ENCODE measurements at regions not wholly inside any gene's neighbourhood (a gene's known extent, or its start where the extent isn't known, plus 50 kb on each side); places are given as distances from the start of the nearest gene placed in this dataset.

DNA sequence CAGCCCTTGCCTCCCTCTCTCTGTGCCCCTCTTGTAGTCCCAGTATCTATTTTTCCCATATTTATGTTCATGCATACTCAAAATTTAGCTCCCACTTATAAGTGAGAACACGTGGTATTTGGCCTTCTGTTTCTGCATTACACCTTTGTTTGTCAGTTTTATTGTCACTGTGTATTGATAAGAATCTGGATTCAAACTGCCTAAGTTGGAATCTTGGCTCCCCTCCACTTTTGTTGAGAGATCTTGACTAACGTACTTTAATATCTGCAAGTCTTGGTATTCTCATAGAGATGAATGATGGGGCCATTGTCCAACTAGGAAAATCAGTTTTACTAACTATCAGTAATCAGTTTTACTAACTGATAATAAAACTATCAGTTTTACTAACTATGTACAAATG is 87.8 kb upstream of the PRMT6 start:
- in situ Hi-C loops (cut with MboI; ENCODE audit: low pct_unique_long_range_greater_than_20kb, low sequenced_read_pairs, unreplicated experiment): no loop called here
- TF ChIP-seq, protein P1, sequence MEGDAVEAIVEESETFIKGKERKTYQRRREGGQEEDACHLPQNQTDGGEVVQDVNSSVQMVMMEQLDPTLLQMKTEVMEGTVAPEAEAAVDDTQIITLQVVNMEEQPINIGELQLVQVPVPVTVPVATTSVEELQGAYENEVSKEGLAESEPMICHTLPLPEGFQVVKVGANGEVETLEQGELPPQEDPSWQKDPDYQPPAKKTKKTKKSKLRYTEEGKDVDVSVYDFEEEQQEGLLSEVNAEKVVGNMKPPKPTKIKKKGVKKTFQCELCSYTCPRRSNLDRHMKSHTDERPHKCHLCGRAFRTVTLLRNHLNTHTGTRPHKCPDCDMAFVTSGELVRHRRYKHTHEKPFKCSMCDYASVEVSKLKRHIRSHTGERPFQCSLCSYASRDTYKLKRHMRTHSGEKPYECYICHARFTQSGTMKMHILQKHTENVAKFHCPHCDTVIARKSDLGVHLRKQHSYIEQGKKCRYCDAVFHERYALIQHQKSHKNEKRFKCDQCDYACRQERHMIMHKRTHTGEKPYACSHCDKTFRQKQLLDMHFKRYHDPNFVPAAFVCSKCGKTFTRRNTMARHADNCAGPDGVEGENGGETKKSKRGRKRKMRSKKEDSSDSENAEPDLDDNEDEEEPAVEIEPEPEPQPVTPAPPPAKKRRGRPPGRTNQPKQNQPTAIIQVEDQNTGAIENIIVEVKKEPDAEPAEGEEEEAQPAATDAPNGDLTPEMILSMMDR (IDR thresholded peaks at IDR 0.05; ENCODE audit: extremely low read depth, insufficient read depth, missing control alignments): no peak
- DNase-seq (ENCODE audit: low spot score): no peak

DNA sequence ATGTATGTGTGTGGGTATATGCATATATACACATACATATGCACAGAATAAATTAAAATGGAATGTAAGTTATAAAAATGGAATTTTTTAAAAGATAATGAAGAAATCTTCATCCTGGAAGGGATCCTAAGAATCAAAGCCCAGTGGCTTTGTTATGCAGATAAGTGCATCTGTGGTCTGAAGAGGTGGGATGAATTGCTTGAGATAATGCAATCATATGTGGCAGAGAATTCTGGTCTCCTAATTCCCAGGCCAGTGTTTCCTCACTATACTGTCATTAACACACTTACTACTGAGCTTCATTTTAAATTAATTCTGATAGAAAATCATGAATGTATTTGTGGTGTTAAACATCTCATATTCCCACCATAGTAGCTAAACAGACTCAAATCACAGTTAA is 86.7 kb upstream of the PRMT6 start:
- no peak for DNase-seq (ENCODE audit: low spot score)
- TF ChIP-seq, protein P1 (IDR thresholded peaks at IDR 0.05; ENCODE audit: extremely low read depth, insufficient read depth, missing control alignments): no peak
- in situ Hi-C loops (cut with MboI; ENCODE audit: low pct_unique_long_range_greater_than_20kb, low sequenced_read_pairs, unreplicated experiment): no loop called here

DNA sequence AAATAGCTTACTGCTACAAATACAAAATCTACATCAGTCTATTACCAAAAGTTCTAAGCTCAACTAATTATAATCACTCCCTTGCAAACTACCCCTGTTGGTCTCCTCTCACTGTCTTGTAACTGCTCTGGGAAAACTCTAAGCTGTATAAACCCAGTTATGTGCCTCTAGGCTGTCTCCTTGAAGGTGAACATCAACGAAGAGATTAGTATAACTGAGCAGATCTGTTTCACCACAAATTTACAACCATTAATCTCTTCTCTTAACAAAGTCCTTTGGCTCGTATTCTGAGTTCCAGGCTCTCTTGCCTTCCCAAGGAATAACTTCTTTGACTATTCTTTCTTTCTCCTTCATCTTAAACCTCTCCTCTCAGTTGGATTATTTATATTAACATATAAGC is 84.4 kb upstream of the PRMT6 start:
- TF ChIP-seq, protein P1 (IDR thresholded peaks at IDR 0.05; ENCODE audit: extremely low read depth, insufficient read depth, missing control alignments): no peak
- in situ Hi-C loops (cut with MboI; ENCODE audit: low pct_unique_long_range_greater_than_20kb, low sequenced_read_pairs, unreplicated experiment): no loop called here
- DNase-seq (ENCODE audit: low spot score): no peak

DNA sequence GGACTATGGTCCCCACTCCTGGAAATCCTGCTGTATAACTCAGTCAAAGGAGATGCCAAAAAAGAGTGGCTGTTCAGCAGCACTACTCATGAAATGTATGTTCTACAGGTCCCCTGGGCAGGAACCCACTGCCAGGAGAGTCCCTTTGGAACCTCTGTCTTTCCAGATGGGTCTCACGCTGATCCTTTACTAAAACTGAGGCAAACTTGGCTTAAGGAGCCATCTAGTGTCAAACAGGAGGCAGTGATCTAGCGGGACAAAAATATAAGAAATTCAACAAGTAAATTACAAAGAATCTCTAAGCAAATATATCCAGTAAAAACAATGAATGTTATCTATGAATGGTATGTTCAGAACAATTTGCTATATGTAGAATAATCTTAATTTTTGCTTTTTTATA is 80.5 kb upstream of the PRMT6 start:
- DNase-seq (ENCODE audit: low spot score): no peak
- in situ Hi-C loops (cut with MboI; ENCODE audit: low pct_unique_long_range_greater_than_20kb, low sequenced_read_pairs, unreplicated experiment): no loop called here
- TF ChIP-seq, protein P1 (IDR thresholded peaks at IDR 0.05; ENCODE audit: extremely low read depth, insufficient read depth, missing control alignments): no peak

DNA sequence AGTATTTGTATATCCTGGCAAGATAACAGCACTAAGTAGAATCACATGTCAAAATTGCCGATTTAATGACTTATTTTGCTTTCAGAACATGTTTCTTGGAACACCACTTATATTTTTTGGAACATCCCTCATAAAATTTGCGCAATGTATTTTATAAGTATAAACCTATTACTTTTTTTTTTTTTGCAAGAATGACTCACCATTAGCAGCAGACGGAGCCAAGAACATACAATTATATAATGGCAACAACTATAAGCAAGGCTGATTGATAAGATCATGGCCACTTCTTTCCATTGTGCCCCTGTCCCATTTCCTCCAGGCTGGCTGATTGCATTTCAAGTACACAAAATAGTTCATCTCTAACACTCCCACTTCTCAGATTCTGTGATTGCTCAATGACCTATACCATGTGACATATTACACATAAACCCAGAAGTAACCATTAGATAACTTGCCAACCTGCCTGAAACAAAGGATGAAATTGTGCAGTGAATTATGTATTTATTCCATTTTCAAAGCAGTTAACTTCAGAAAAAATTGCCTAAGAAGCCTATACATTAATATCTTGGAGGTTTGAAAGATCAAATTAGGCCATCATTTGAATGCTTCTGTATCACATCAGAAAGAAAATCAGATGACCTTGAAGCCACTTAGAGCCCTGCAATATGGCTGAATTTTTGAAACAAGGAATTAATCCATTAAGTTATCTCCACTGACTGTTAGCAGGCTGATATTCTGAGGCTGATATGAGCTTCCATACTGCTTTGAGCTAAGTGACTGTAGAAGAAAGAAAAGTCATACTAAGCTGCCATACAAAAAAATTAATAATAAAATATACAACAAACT is 77.8 kb upstream of the PRMT6 start:
- DNase-seq (ENCODE audit: low spot score): no peak
- TF ChIP-seq, protein P1 (IDR thresholded peaks at IDR 0.05; ENCODE audit: extremely low read depth, insufficient read depth, missing control alignments): no peak
- in situ Hi-C loops (cut with MboI; ENCODE audit: low pct_unique_long_range_greater_than_20kb, low sequenced_read_pairs, unreplicated experiment): no loop called here

DNA sequence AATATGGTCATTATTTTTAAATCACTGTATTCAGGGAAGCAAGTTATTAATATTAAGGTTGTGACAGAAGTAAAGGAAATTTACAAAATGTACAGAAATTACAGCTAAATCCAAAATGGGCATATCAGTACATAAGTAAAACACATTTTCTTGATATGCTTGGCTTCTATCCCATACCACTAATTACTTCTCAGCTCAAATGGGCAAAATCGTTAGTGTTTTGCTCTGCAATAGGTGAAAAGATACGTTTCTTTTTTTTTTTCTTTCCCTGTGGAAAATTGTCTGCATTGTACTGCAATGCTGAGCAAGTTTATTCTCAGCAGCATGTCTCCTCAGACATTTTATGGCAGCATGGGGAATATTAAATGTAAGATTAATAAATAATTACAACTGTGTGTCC is 77.1 kb upstream of the PRMT6 start:
- in situ Hi-C loops (cut with MboI; ENCODE audit: low pct_unique_long_range_greater_than_20kb, low sequenced_read_pairs, unreplicated experiment): no loop called here
- TF ChIP-seq, protein P1 (IDR thresholded peaks at IDR 0.05; ENCODE audit: extremely low read depth, insufficient read depth, missing control alignments): no peak
- DNase-seq (ENCODE audit: low spot score): no peak

All from GM13977 (cell line).